ENCODE measurements at regions not wholly inside any gene's neighbourhood (a gene's known extent, or its start where the extent isn't known, plus 50 kb on each side); places are given as distances from the start of the nearest gene placed in this dataset.

DNA sequence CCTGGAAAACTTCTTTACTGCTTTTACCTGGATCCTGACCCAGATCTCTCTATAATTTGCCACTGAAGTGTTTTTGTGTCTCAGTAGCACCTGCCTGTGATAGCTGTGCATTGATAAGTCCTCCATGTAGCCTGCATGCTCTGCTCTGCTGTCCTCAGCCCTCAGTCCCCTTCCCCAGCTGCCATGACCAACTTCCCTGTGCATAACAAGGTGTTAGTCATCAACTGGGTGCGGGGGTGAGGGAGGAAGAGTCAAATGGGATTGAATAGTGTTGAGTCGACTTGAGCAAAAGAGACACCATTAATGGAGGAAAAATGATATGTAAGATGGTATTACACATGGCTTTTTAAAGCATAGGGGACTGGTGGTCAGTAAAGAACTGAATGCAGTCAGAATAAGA lies 92.2 kb upstream of the PLET1 start:
- dilution Hi-C loops (cut with MboI; ENCODE audit: extremely low pct_ligation_motif_present, low sequenced_read_pairs), result no loop called here
- DNase-seq (ENCODE audit: low read depth, low spot score) (no peak), FAIRE-seq (no peak)
- no peak for TF ChIP-seq EZH2 (IDR thresholded peaks at IDR 0.05; ENCODE audit: borderline replicate concordance, low read depth, low read length, severe bottlenecking)
- TF ChIP-seq POLR2AphosphoS5 (IDR thresholded peaks at IDR 0.05; ENCODE audit: insufficient read depth, low read depth, low read length), result no peak
- no peak for TF ChIP-seq FOS (IDR thresholded peaks at IDR 0.05; ENCODE audit: borderline replicate concordance, insufficient read depth, low read length)
- no peak for TF ChIP-seq GATA2 (IDR thresholded peaks at IDR 0.05; ENCODE audit: insufficient read depth, insufficient read length, low read depth, low read length)
- no peak for TF ChIP-seq CTCF (IDR thresholded peaks at IDR 0.05; ENCODE audit: extremely low read depth in 1 of 2, insufficient read depth in 1 of 2, low read depth in 1 of 2, low read length in 2 of 2)
- no peak for TF ChIP-seq JUN (IDR thresholded peaks at IDR 0.05; ENCODE audit: borderline replicate concordance, insufficient read depth, insufficient read length, low read depth)
- POLR2A ChIA-PET, result no interaction called here
- intact Hi-C loops (cut with micrococcal nuclease), result no loop called here
- no peaks in the 10 kb centered on the region for H3K27me3 ChIP-seq (ENCODE audit: control insufficient read depth in 2 of 2, insufficient read depth in 2 of 2, low read length in 2 of 2)
- no peaks in the 10 kb centered on the region for H3K79me2 ChIP-seq (ENCODE audit: control insufficient read depth, insufficient read depth, low read length)
- H3K9me1 ChIP-seq (replicated peaks; ENCODE audit: control insufficient read depth, extremely low read depth, insufficient read depth, low read length), result no peaks in the 10 kb centered on the region
- no peaks in the 10 kb centered on the region for H3K4me1 ChIP-seq (ENCODE audit: control insufficient read depth, extremely low read depth, insufficient read depth, low read length)
- no peaks in the 10 kb centered on the region for H3K9me3 ChIP-seq (replicated peaks; ENCODE audit: control insufficient read depth, insufficient read depth, low read length)
- CTCF ChIA-PET, result no interaction called here
- no peak overlapping the region for H2AFZ ChIP-seq (ENCODE audit: low read depth, low read length)
- no peaks in the 10 kb centered on the region for H4K20me1 ChIP-seq (replicated peaks; ENCODE audit: control insufficient read depth, extremely low read depth, insufficient read depth, low read length)
- no peak overlapping the region for H3K9ac ChIP-seq (replicated peaks; ENCODE audit: extremely low read depth, insufficient read depth, low read length)
- no peak overlapping the region for H3K4me3 ChIP-seq (replicated peaks in 1 of 3; ENCODE audit: insufficient read depth in 1 of 3, low read depth in 1 of 3, low read length in 3 of 3)
- no peaks in the 10 kb centered on the region for H3K36me3 ChIP-seq (ENCODE audit: control insufficient read depth in 2 of 2, extremely low read depth in 1 of 2, insufficient read depth in 2 of 2, low read length in 2 of 2)
- no peak overlapping the region for H3K4me2 ChIP-seq (ENCODE audit: insufficient read depth, low read length)
- no peak overlapping the region for H3K27ac ChIP-seq (ENCODE audit: insufficient read depth, low read depth, low read length)
- no TSS peak for BruUV-seq (replicated peaks)

DNA sequence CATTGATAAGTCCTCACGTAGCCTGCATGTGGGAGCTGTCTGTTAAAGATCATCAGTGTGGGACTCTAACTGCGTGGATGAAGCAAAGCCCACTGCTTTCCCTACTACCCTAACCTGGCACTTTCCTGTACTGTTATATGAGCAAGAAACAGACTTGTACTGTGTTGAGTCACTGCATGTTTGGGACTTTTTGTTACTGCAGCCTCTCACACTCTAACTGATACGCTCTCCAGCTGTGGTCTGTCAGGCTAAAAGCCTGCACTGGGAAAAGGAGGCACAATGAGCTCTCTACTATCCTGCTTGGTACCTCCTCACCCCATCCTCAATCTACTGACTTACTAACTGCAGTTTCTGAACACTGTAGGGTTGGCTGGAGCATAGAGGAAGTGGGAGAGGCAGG lies 93.7 kb upstream of the PLET1 start:
- POLR2A ChIA-PET, result no interaction called here
- FAIRE-seq, result no peak

More for the DNA sequence above, 93.7 kb upstream of the PLET1 start:
- no peak overlapping the region for H3K9ac ChIP-seq (replicated peaks; ENCODE audit: extremely low read depth, insufficient read depth, low read length)
- no peaks in the 10 kb centered on the region for H3K9me3 ChIP-seq (replicated peaks; ENCODE audit: control insufficient read depth, insufficient read depth, low read length)
- H4K20me1 ChIP-seq (replicated peaks; ENCODE audit: control insufficient read depth, extremely low read depth, insufficient read depth, low read length), result no peaks in the 10 kb centered on the region
- no peaks in the 10 kb centered on the region for H3K4me1 ChIP-seq (ENCODE audit: control insufficient read depth, extremely low read depth, insufficient read depth, low read length)
- no peak overlapping the region for H3K27ac ChIP-seq (ENCODE audit: insufficient read depth, low read depth, low read length)
- CTCF ChIA-PET, result interaction anchor here (1.9 kb wide), 1 partner anchor 8 kb away, joined by 5 read pairs; no protein-coding TSS in a partner anchor
- intact Hi-C loops (cut with micrococcal nuclease) (no loop called here), dilution Hi-C loops (cut with MboI; ENCODE audit: extremely low pct_ligation_motif_present, low sequenced_read_pairs) (no loop called here)
- H3K9me1 ChIP-seq (replicated peaks; ENCODE audit: control insufficient read depth, extremely low read depth, insufficient read depth, low read length), result no peaks in the 10 kb centered on the region
- H2AFZ ChIP-seq (ENCODE audit: low read depth, low read length), result no peak overlapping the region
- no peak overlapping the region for H3K4me3 ChIP-seq (replicated peaks in 1 of 3; ENCODE audit: insufficient read depth in 1 of 3, low read depth in 1 of 3, low read length in 3 of 3)
- no peak for TF ChIP-seq FOS (IDR thresholded peaks at IDR 0.05; ENCODE audit: borderline replicate concordance, insufficient read depth, low read length)
- TF ChIP-seq CTCF (IDR thresholded peaks at IDR 0.05; ENCODE audit: extremely low read depth in 1 of 2, insufficient read depth in 1 of 2, low read depth in 1 of 2, low read length in 2 of 2), result no peak
- no peak for DNase-seq (ENCODE audit: low read depth, low spot score)
- BruUV-seq (replicated peaks), result no TSS peak
- H3K27me3 ChIP-seq (ENCODE audit: control insufficient read depth in 2 of 2, insufficient read depth in 2 of 2, low read length in 2 of 2), result no peaks in the 10 kb centered on the region
- no peaks in the 10 kb centered on the region for H3K79me2 ChIP-seq (ENCODE audit: control insufficient read depth, insufficient read depth, low read length)
- H3K4me2 ChIP-seq (ENCODE audit: insufficient read depth, low read length), result no peak overlapping the region
- H3K36me3 ChIP-seq (ENCODE audit: control insufficient read depth in 2 of 2, extremely low read depth in 1 of 2, insufficient read depth in 2 of 2, low read length in 2 of 2), result no peaks in the 10 kb centered on the region
